NCI-H526 (cell line): ENCODE measurements at regions not wholly inside any gene's neighbourhood (a gene's known extent, or its start where the extent isn't known, plus 50 kb on each side); places are given as distances from the start of the nearest gene placed in this dataset.

Experiments used
- DNase-seq, 2 experiments: peaks; one replicate each; lab custom pipeline; 2025; lab: John Stamatoyannopoulos, UW

DNA sequence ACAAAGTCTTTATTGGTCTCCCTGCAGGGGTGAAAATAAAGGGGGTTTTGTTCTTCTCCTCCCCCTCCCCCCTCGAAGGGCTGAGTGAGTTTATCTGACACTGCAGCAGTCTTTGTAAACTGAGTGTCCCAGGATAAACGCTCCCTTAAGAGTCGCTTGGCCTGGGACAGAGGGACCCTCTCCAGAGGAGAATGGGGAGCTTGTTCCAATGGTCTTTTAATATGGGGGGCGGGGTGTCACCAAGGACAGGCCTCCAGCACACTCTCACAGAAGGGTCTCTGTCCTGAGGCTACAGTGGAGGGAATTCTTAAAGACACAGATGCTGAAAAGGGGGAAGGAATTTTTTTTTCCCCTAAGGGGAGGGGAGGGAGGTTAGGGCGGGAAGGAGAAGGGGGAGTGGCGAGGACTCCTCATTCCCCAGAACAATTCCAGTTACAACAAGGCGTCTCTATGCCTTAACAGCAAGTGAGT, 455.5 kb downstream of the SOX9 start:
- no peak for DNase-seq

DNA sequence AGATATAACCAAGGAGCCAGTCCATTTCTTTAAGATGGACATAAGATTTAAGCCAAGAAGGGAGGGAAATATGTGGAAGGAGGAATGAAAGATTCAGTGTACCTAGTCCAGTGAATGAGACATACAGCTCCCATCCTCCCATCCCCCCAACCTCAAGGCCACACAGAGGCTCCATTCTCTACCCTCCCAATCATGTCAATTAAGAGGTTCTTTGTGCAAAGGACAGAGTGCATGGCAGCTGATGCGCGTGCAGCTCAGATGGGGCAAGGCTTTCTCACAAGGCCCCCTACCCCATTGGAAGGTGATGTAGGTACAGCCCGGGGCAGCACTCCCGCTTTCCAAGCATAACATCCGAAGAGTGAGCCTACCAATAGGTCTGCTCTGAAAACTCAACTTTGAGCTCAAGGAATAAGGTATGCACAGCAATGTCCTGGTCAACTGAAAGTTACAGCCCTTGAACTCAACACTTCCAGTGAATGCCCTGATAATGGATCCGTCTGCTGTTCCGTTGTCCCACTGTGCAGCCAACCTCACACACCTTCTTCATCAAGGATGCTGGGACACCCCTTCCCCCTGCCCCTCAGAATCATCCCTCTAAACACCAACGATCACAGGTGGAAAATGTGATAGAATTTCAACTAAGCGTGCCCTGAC, 458.1 kb downstream of the SOX9 start:
- no peak for DNase-seq

DNA sequence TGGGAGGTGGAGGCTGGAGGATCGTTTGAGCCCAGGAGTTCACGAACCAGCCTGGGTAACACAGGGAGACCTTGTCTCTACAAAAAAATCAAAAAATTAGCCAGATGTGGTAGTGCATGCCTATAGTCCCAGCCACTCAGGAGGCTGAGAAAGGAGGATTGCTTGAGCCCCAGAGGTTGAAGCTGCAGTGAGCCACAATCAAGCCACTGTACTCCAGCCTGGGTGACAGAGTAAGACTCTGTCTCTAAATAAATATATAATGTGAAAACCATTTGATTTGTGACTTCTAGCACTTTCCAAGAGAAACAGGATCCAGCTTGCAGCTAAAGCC, 459.1 kb downstream of the SOX9 start:
- no peak for DNase-seq

DNA sequence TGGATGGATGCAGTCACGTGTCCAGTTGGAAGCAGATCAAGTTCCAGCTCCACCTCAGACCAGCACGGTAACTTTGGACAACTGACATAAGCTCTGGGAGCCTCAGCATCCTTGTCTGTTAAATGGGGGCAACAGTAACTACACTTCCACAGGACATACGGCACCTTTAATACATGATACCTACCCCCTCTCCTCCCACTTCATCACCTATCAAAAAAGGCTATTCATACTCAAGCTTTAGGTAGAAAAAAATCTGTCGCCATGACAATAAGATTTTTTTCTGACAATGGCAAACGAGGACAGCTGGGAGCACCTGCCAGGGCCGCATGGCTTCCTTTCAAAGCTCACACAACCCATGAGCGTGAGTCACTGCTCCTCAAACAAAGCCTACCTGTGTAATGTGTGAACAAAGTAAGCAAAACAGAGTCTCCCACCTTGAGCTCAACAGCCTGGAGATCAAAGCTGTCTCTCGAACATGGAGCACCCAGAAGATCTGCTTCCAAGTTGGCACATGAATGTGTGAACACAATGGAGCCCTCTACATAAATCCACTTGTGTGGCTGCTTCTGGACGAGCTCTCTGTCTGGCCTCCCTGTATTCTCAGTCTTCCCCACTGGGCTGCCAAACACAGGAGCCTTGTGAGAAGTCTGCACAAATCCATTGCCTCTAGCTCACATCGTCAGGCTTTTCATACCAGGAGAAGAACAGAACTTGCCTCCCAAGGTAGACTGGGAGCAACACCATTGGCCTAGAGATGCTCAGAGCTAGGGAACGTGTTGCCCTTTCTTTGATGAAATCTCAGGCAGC, 459.7 kb downstream of the SOX9 start:
- no peak for DNase-seq

DNA sequence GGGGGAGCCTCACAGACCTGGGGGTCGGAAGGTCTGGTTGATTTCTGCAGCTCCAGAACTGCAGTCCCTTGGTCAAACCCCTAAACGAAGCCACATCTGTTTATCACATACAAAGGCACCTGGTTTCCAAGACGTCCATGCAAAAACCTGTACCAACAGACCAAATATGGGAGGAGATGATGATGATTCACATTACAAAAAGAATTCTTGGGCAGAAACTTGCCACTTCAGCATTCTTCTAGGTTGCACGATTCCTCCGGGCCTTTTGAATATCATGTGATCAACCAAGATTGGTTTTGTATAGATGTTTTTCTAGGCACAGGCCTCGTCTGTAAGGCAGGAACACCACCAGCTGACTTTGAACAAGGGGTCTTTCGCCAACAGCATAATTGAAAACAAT, 466.3 kb downstream of the SOX9 start:
- DNase-seq, result no peak

DNA sequence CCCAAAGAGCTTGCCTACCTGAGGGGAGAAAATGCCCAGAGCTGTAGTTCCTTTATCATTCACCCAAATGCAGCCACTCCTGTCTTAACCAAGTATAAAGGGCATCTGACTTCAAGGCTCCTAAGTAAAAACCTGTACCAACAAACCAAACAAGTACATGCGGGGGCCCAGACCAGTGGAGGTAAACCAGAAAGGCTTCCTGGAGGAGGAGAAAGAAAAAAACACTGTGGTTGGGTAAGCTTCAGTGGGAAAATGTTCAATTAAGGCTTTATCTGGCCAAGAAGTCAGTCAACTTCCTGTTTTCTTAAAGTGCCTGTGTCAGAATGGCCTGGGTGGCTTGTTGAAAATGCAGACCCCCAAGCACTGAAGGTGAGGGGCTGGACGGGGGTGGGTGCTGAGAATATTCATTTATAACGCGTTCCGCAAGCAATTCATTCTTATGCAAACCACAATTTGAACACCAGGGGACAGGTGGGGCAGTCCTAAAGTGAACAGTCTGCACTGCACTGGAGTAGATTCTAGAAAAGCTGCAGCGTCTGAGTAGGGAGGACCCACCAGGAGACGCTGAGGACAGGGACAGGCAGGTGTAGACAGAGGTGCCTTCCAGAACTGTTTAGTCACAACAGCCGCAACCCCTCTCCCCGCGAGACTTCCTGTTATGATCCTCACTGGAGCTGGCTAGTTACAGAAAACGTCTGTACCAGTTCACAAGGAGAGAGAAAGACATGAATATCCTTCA, 467.1 kb downstream of the SOX9 start:
- DNase-seq, result peak in 1 of 2 experiments; percentile 36

DNA sequence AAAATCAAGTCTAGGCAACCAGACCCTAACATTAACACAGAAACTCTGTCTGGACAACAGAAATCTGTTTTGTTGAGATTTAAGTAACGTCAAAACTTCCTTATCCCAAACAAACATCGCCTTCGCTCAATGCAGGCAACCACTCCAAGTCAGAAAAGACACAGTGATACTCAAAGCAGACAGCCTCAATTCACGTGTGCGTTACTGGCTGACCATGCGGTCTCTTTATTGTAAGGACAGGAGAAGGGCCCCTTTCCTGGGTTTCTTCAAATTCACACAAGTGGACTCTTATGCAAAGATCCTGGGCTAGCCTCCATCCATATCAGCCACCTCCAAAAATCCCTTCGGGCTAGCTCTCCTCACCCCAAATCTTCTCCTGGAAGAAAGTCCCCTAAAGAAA, 467.7 kb downstream of the SOX9 start:
- DNase-seq, result no peak

DNA sequence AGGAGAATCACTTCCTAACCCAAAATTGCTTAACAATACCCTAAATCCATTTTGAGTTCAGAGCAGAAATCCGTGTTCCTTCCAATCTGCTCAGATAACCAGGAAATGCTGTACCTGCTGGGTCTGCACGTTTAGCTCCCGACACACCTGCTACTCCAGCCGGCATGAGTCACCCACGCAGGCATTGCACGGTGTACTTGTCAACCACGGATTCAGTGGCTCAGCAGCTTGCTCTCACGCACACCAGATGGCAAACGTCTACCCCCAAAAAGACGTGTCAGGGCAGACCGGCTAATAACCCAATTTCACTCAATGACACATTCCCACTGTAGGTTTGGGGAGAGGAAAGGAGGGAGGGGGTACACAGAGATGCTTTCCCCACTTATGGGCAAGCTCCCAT, 468.1 kb downstream of the SOX9 start:
- DNase-seq, result peak in 1 of 2 experiments; percentile 44

DNA sequence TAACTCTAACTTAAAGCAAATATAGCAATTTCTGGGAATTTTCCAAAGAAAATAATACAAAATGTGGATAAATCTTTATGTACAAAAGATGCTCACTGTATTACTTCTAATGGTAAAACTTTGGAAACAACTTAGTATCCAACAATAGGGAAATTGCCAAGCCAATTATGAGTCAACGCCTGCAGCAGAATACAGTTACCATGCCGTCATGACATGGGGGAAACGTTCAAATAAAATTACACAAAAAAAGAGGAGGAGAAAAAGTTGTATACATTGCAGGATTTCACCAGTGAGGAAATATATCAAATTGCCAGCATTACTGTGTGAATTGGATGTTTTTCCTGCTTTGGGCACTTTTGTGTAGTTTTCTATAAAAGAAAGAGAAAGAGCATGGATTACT, 469.6 kb downstream of the SOX9 start:
- no peak for DNase-seq

DNA sequence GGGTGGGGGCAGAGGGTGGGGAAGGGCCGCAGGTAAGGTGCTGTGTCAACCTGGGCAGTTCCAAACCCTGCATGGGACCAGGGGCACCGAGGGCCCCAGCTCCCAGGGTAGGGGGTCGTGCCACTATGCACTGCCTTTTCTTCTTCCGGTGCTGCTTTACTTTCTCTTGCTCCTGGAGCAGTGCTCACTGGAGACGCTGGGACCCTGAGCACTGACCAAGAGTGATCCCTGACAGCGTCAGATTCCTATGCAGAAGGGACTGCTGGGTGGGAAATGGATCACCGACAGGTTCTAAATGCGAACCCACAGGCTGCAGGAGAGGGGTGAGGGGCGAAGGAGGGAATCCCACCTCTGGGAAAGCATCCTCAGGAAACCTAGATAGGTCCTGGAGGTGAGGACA, 470.1 kb downstream of the SOX9 start:
- DNase-seq, result no peak

DNA sequence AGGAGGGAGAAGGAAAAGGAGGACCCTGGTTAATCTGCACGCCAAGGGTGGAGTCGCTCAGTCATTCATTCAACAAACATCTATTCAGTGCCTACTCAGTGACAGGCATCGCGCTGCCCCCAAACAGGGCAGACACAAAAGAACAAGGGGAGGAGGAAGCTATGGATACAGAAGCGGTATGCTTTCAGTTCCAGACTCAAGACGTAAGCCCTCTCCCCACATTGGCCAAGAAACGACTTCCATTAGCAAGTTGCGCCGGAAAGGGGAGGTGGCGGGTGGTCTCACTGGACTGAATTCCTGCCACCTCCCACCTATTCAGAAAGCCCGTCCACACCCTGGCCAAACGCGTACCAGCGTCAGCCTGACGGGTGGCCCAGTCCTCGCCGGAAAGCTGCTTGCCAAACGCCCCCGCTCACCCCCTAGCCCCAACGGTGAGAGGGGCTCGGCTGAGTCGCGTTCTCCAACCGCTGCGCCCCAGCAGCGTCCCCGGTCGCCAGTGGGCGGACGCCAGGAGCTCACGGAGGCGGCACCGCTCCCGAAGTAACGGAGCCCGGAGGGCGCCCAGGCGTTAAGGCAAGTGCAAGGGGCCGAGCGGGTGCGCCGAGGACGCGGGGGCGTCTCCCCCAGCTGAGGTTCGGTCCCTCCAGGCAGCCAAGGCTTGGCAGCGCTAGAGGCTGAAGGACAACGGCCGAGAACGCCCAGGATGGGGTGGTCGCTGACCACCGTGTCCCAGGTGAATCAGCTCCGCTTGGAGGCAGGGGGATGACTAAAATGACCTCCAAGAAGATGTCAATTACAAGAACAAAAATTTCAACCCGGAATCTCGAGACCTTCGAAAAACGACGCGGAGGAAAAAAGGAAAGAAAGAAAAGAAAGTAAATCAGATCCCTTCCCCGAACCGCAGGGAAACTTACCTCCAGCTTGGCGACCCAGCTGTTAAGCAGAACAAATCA, 470.7 kb downstream of the SOX9 start:
- DNase-seq, result peak in 1 of 2 experiments; percentile 39

DNA sequence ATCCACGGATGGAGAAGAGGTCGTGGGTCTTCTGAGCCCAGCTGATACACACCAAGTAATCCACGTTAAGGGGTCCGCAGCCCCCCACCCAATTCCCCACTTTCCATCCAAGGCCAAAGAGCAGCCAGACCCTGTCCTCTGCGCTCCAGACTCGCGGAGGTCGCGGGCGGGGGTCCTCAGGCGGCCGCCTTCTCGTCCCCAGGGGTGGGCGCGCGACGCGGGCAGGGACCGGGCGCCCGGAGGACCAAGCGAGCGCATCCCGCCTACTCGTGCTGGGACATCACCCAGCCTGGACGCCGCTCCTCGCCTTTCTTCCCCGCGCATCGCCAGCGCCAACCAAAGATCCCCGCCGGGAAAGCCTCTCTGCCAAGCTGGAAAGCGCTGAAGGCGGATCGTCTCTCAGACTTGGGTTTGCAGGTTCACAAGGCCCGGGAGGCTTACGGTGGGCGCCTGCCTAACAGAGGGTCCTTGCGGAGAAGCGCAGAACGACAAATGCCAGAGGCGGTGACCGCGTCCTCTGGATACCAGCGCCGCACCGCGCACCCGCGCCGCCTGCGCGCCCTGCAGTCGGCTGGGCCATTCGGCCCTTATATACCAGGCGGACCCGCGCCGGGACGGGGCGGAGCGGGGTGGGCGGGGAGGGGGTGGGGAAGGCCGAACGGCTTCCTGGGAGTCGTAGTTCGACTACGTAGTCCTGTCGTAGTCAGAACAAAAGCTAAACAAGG, 471.6 kb downstream of the SOX9 start:
- DNase-seq, result peak; percentile 42 to 88

DNA sequence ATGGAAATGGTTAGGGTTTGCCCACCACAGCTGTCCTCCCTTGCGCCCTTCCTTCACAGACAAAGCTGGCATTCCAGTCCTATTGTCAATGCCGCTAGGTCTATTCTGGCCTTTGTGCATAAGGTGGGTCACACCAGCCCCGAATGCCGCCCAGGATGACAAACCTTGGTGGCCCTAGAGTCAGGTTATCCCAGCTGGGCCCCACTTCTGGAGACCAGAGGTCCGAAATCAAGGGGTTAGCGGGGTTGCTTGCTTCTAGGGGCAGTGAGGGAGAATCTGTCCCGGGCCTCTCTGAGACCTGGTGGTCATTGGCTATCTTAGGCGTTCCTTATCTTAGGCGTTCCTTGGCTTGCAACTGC, 472.1 kb downstream of the SOX9 start:
- no peak for DNase-seq

DNA sequence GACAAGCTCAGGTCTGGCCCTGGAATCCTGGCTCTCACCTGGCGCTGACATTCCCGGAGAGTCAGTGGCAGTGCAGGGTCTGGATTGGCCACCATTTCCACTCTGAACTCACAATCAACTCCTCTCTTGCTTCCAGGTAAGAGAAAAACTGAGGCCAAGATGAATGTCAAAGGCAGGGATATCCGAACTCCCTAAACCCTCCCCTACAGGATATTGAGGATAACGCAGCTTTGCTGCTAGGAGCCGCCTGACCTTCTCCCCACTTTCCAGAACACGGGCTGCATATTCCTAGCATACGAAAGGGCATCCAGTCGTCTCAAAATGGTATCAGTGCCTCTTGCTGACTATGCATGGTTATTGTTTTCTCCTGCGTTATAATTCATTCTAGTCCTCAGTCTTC, 473.4 kb downstream of the SOX9 start:
- DNase-seq, result no peak
